ENCODE measurements at regions not wholly inside any gene's neighbourhood (a gene's known extent, or its start where the extent isn't known, plus 50 kb on each side); places are given as distances from the start of the nearest gene placed in this dataset.

- no peak for TF ChIP-seq CTCF (IDR thresholded peaks at IDR 0.05)
- no peak for TF ChIP-seq POLR2A (IDR thresholded peaks at IDR 0.05)
These were observed 351.0 kb upstream of the POU3F3 start for GRCh38 chr2:104502901-104503300.

Measured in lower leg skin (tissue), 3 donors.